ENCODE measurements at regions not wholly inside any gene's neighbourhood (a gene's known extent, or its start where the extent isn't known, plus 50 kb on each side); places are given as distances from the start of the nearest gene placed in this dataset.

GRCh38 chr11:119863851-119864601 lies 135.0 kb upstream of the NECTIN1 start:
- H3K27ac ChIP-seq (ENCODE audit: low read length): no peak overlapping the region
- no peaks in the 10 kb centered on the region for H3K9me3 ChIP-seq (replicated peaks; ENCODE audit: control insufficient read depth, low read depth, low read length)
- H3K27me3 ChIP-seq (ENCODE audit: control insufficient read depth, insufficient read depth, low read length): peaks cover 25% of the 10 kb centered on the region
- H3K4me1 ChIP-seq (ENCODE audit: control insufficient read depth, insufficient read depth, low read length): peaks cover 7% of the 10 kb centered on the region
- WGBS (ENCODE audit: insufficient coverage): 27% methylated on average over 9 of the region's 17 CpGs
- DNase-seq: no peak
- H3K4me3 ChIP-seq (ENCODE audit: low read length): no peak overlapping the region
- H3K36me3 ChIP-seq (ENCODE audit: control insufficient read depth, insufficient read depth, low read length): no peaks in the 10 kb centered on the region

GRCh38 chr11:119863236-119863635 lies 134.2 kb upstream of the NECTIN1 start:
- H3K36me3 ChIP-seq (ENCODE audit: control insufficient read depth, insufficient read depth, low read length): no peaks in the 10 kb centered on the region
- H3K9me3 ChIP-seq (replicated peaks; ENCODE audit: control insufficient read depth, low read depth, low read length): no peaks in the 10 kb centered on the region
- peaks cover 7% of the 10 kb centered on the region for H3K4me1 ChIP-seq (ENCODE audit: control insufficient read depth, insufficient read depth, low read length)
- no peak overlapping the region for H3K4me3 ChIP-seq (ENCODE audit: low read length)
- WGBS (ENCODE audit: insufficient coverage): 66% methylated on average over 5 of the region's 8 CpGs
- H3K27me3 ChIP-seq (ENCODE audit: control insufficient read depth, insufficient read depth, low read length): peaks cover 29% of the 10 kb centered on the region
- no peak for DNase-seq
- no peak overlapping the region for H3K27ac ChIP-seq (ENCODE audit: low read length)

GRCh38 chr11:119861160-119861559 lies 132.2 kb upstream of the NECTIN1 start:
- H3K27ac ChIP-seq (ENCODE audit: low read length): no peak overlapping the region
- peaks cover 7% of the 10 kb centered on the region for H3K4me1 ChIP-seq (ENCODE audit: control insufficient read depth, insufficient read depth, low read length)
- H3K4me3 ChIP-seq (ENCODE audit: low read length): no peak overlapping the region
- H3K36me3 ChIP-seq (ENCODE audit: control insufficient read depth, insufficient read depth, low read length): no peaks in the 10 kb centered on the region
- 41% methylated on average over 4 of the region's 5 CpGs for WGBS (ENCODE audit: insufficient coverage)
- no peak for DNase-seq
- peaks cover 31% of the 10 kb centered on the region for H3K27me3 ChIP-seq (ENCODE audit: control insufficient read depth, insufficient read depth, low read length)
- H3K9me3 ChIP-seq (replicated peaks; ENCODE audit: control insufficient read depth, low read depth, low read length): no peaks in the 10 kb centered on the region

GRCh38 chr11:119860561-119861094 lies 131.6 kb upstream of the NECTIN1 start:
- no peak overlapping the region for H3K4me3 ChIP-seq (ENCODE audit: low read length)
- H3K27ac ChIP-seq (ENCODE audit: low read length): no peak overlapping the region
- DNase-seq: no peak
- no peaks in the 10 kb centered on the region for H3K36me3 ChIP-seq (ENCODE audit: control insufficient read depth, insufficient read depth, low read length)
- H3K9me3 ChIP-seq (replicated peaks; ENCODE audit: control insufficient read depth, low read depth, low read length): no peaks in the 10 kb centered on the region
- 91% methylated on average over 5 of the region's 5 CpGs for WGBS (ENCODE audit: insufficient coverage)
- peaks cover 31% of the 10 kb centered on the region for H3K27me3 ChIP-seq (ENCODE audit: control insufficient read depth, insufficient read depth, low read length)
- peaks cover 7% of the 10 kb centered on the region for H3K4me1 ChIP-seq (ENCODE audit: control insufficient read depth, insufficient read depth, low read length)

- H3K27me3 ChIP-seq (ENCODE audit: control insufficient read depth, insufficient read depth, low read length): peaks cover 26% of the 10 kb centered on the region
- WGBS (ENCODE audit: insufficient coverage): 88% methylated on average over 3 of the region's 4 CpGs
Observed at GRCh38 chr11:119859684-119860083, 130.7 kb upstream of the NECTIN1 start.

GRCh38 chr11:119858288-119858687 lies 129.3 kb upstream of the NECTIN1 start:
- H3K4me1 ChIP-seq (ENCODE audit: control insufficient read depth, insufficient read depth, low read length): no peaks in the 10 kb centered on the region
- H3K9me3 ChIP-seq (replicated peaks; ENCODE audit: control insufficient read depth, low read depth, low read length): no peaks in the 10 kb centered on the region
- no peak overlapping the region for H3K4me3 ChIP-seq (ENCODE audit: low read length)
- H3K36me3 ChIP-seq (ENCODE audit: control insufficient read depth, insufficient read depth, low read length): no peaks in the 10 kb centered on the region
- DNase-seq: no peak
- H3K27ac ChIP-seq (ENCODE audit: low read length): no peak overlapping the region
- peaks cover 19% of the 10 kb centered on the region for H3K27me3 ChIP-seq (ENCODE audit: control insufficient read depth, insufficient read depth, low read length)
- 31% methylated on average over 10 of the region's 12 CpGs for WGBS (ENCODE audit: insufficient coverage)

More at GRCh38 chr11:119859684-119860083, 130.7 kb upstream of the NECTIN1 start:
- Histone ChIP-seq H3K9me3 (replicated peaks; ENCODE audit: control insufficient read depth, low read depth, low read length) (no peaks in the 10 kb centered on the region), H3K36me3 (ENCODE audit: control insufficient read depth, insufficient read depth, low read length) (no peaks in the 10 kb centered on the region), H3K4me3 (ENCODE audit: low read length) (no peak overlapping the region), H3K4me1 (ENCODE audit: control insufficient read depth, insufficient read depth, low read length) (peaks cover 7% of the 10 kb centered on the region), H3K27ac (ENCODE audit: low read length) (no peak overlapping the region)
- no peak for DNase-seq

- 76% methylated on average over 7 of the region's 10 CpGs for WGBS (ENCODE audit: insufficient coverage)
- Histone ChIP-seq H3K27ac (ENCODE audit: low read length) (no peak overlapping the region), H3K4me3 (ENCODE audit: low read length) (no peak overlapping the region), H3K9me3 (replicated peaks; ENCODE audit: control insufficient read depth, low read depth, low read length) (no peaks in the 10 kb centered on the region), H3K4me1 (ENCODE audit: control insufficient read depth, insufficient read depth, low read length) (no peaks in the 10 kb centered on the region), H3K36me3 (ENCODE audit: control insufficient read depth, insufficient read depth, low read length) (no peaks in the 10 kb centered on the region), H3K27me3 (ENCODE audit: control insufficient read depth, insufficient read depth, low read length) (peaks cover 16% of the 10 kb centered on the region)
- DNase-seq: no peak
Observed at GRCh38 chr11:119856681-119857485, 127.9 kb upstream of the NECTIN1 start.

- peaks cover 17% of the 10 kb centered on the region for H3K27me3 ChIP-seq (ENCODE audit: control insufficient read depth, insufficient read depth, low read length)
- no peak overlapping the region for H3K27ac ChIP-seq (ENCODE audit: low read length)
- no CpG with 5 or more reads among the region's 1 CpG for WGBS (ENCODE audit: insufficient coverage)
- no peaks in the 10 kb centered on the region for H3K9me3 ChIP-seq (replicated peaks; ENCODE audit: control insufficient read depth, low read depth, low read length)
- H3K36me3 ChIP-seq (ENCODE audit: control insufficient read depth, insufficient read depth, low read length): no peaks in the 10 kb centered on the region
- H3K4me3 ChIP-seq (ENCODE audit: low read length): no peak overlapping the region
- no peaks in the 10 kb centered on the region for H3K4me1 ChIP-seq (ENCODE audit: control insufficient read depth, insufficient read depth, low read length)
- DNase-seq: no peak
Observed at GRCh38 chr11:119855066-119855465, 126.1 kb upstream of the NECTIN1 start.

- Histone ChIP-seq H3K27ac (ENCODE audit: low read length) (no peak overlapping the region), H3K4me1 (ENCODE audit: control insufficient read depth, insufficient read depth, low read length) (no peaks in the 10 kb centered on the region), H3K9me3 (replicated peaks; ENCODE audit: control insufficient read depth, low read depth, low read length) (no peaks in the 10 kb centered on the region), H3K4me3 (ENCODE audit: low read length) (no peak overlapping the region), H3K27me3 (ENCODE audit: control insufficient read depth, insufficient read depth, low read length) (peaks cover 13% of the 10 kb centered on the region), H3K36me3 (ENCODE audit: control insufficient read depth, insufficient read depth, low read length) (no peaks in the 10 kb centered on the region)
- WGBS (ENCODE audit: insufficient coverage): 85% methylated on average over 7 of the region's 7 CpGs
- DNase-seq: no peak
Observed at GRCh38 chr11:119854521-119854920, 125.5 kb upstream of the NECTIN1 start.

Measured in muscle of leg (tissue), 3 donors.